ENCODE measurements at regions not wholly inside any gene's neighbourhood (a gene's known extent, or its start where the extent isn't known, plus 50 kb on each side); places are given as distances from the start of the nearest gene placed in this dataset.

DNA sequence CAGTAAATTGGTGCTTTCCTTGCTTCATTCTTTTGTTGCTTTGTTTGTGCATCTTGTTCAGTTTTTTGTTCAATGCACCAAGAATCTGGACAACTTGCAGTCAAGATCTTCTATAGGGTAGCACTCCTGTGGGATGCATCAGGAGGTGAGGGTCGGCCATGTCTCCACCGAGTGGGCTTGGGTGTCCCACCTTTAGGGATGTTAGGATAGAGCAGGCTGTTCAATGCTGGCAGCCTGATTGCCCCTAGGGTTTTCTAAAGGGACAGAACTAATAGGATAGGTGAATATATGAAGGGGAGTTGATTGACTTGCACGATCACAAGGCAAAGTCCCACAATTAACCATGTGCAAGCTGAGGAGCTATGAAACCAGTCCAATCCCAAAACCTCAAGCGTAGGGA, 109.9 kb downstream of the GLRX3 start:
- Mint-ChIP-seq H3K9me3 (peaks cover 19 to 52% of the 10 kb centered on the region in 2 experiments), H3K4me1 (peaks cover 8 to 13% of the 10 kb centered on the region in 2 experiments), H3K27me3 (ENCODE audit: low read depth) (peaks cover 1% of the 10 kb centered on the region), H3K36me3 (ENCODE audit: insufficient read depth in 1 of 3, low read depth in 3 of 3) (peaks cover 0 to 5% (median 2%) of the 10 kb centered on the region in 3 experiments; a peak in 6 of 7 replicates), H3K27ac (no peak overlapping the region), H3K4me3 (no peak overlapping the region; a peak in 1 of 5 replicates)
- Histone ChIP-seq H3K23me2 (ENCODE audit: insufficient read length, low read depth, low read length, poor library complexity, severe bottlenecking) (no peaks in the 10 kb centered on the region), H3K14ac (ENCODE audit: insufficient read depth, low read length) (no peak overlapping the region), H3K9ac (ENCODE audit: extremely low read depth, insufficient read length, low read length) (no peak overlapping the region), H3K79me2 (ENCODE audit: insufficient read depth, low read length) (no peaks in the 10 kb centered on the region), H4K8ac (replicated peaks; ENCODE audit: insufficient read length, low read depth, low read length) (no peak overlapping the region), H2BK5ac (ENCODE audit: insufficient read length, low read length) (no peak overlapping the region), H3K79me1 (ENCODE audit: insufficient read depth, low read depth, low read length, poor library complexity, severe bottlenecking) (no peaks in the 10 kb centered on the region), H3K27ac (ENCODE audit: insufficient read length, low read depth, low read length) (no peak overlapping the region), H2BK15ac (ENCODE audit: low read depth, low read length) (no peak overlapping the region), H3K4me2 (ENCODE audit: insufficient read depth, insufficient read length, low read length) (no peak overlapping the region), H2AFZ (ENCODE audit: low read length) (no peak overlapping the region), H4K20me1 (ENCODE audit: control insufficient read depth, insufficient read depth, insufficient read length) (no peaks in the 10 kb centered on the region), H2BK20ac (ENCODE audit: low read depth, low read length, poor library complexity, severe bottlenecking) (no peak overlapping the region), H3K9me3 (ENCODE audit: control insufficient read depth, low read depth, low read length) (peaks cover 5% of the 10 kb centered on the region), H3K56ac (ENCODE audit: insufficient read length, low read depth, low read length) (no peak overlapping the region), H3T11ph (ENCODE audit: low read length) (no peak overlapping the region), H3K4ac (ENCODE audit: low read depth, low read length) (no peak overlapping the region), H3K4me1 (ENCODE audit: insufficient read depth, low read length) (no peaks in the 10 kb centered on the region), H2BK12ac (ENCODE audit: insufficient read length, low read depth, low read length) (no peak overlapping the region), H4K5ac (ENCODE audit: insufficient read length, low read depth, low read length) (no peak overlapping the region), H2AK5ac (ENCODE audit: insufficient read length, low read length) (no peak overlapping the region), H2BK120ac (ENCODE audit: low read depth, low read length, poor library complexity, severe bottlenecking) (no peak overlapping the region), H3K18ac (ENCODE audit: insufficient read length, low read depth, low read length) (no peak overlapping the region), H4K91ac (ENCODE audit: insufficient read length, low read depth, low read length) (no peak overlapping the region), H3K23ac (ENCODE audit: insufficient read length, low read depth, low read length) (no peak overlapping the region), H3K27me3 (ENCODE audit: insufficient read depth, low read length) (no peaks in the 10 kb centered on the region)
- no peak for DNase-seq
- no CpG with 5 or more reads among the region's 4 CpGs for WGBS (ENCODE audit: extremely low coverage, insufficient read length, low lambda C conversion rate)
- TF ChIP-seq, protein P1, sequence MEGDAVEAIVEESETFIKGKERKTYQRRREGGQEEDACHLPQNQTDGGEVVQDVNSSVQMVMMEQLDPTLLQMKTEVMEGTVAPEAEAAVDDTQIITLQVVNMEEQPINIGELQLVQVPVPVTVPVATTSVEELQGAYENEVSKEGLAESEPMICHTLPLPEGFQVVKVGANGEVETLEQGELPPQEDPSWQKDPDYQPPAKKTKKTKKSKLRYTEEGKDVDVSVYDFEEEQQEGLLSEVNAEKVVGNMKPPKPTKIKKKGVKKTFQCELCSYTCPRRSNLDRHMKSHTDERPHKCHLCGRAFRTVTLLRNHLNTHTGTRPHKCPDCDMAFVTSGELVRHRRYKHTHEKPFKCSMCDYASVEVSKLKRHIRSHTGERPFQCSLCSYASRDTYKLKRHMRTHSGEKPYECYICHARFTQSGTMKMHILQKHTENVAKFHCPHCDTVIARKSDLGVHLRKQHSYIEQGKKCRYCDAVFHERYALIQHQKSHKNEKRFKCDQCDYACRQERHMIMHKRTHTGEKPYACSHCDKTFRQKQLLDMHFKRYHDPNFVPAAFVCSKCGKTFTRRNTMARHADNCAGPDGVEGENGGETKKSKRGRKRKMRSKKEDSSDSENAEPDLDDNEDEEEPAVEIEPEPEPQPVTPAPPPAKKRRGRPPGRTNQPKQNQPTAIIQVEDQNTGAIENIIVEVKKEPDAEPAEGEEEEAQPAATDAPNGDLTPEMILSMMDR (conservative IDR thresholded peaks at IDR 0.05): no peak

Measured in H9 (cell line).